Erythroblast (primary cell): ENCODE measurements at regions not wholly inside any gene's neighbourhood (a gene's known extent, or its start where the extent isn't known, plus 50 kb on each side); places are given as distances from the start of the nearest gene placed in this dataset.

Experiments
- GATA1 ChIP-seq: IDR thresholded peaks from 2 replicates; pipeline ENCODE4 v1.6.1; 2011; ENCODE audit warnings: low read depth, mild to moderate bottlenecking, control low read depth, low read length, moderate library complexity
- POLR2A ChIP-seq: IDR thresholded peaks from 2 replicates; pipeline ENCODE4 v1.6.1; 2011; ENCODE audit warnings: mild to moderate bottlenecking, low read length

DNA sequence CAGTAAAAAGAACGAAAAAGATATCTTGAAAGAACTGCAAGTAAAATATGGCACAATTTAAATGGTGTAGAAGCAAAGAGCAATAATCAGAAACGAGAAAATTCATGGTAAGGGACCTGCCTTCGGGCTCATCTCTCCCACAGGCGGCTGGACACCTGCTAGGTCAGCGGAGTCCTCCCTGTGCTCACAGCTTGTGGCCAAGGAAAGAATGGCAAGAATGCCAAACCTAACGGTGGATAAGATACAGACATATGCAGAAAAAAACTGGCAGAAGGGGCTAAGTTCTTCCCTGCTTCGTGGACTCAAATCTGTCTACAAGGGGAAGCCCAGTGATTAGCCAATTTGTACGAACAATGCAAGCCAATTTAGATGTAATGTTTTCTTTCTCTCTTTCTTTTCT lies 152.1 kb upstream of the VCX start:
- no peak for TF ChIP-seq POLR2A
- no peak for TF ChIP-seq GATA1
